Stimulated activated CD8-positive, alpha-beta memory T cell treated with anti-CD3 and anti-CD28 coated beads, Interleukin-12 subunit alpha, Interleukin-12 subunit beta, amount 100 ng/mL, for 24 hours (primary cell): ENCODE measurements at regions not wholly inside any gene's neighbourhood (a gene's known extent, or its start where the extent isn't known, plus 50 kb on each side); places are given as distances from the start of the nearest gene placed in this dataset.

Source experiments
- DNase-seq: peaks from one replicate; pipeline ENCODE4 v3.0.0-alpha.2; 2020; ENCODE audit errors: extremely low read depth

DNA sequence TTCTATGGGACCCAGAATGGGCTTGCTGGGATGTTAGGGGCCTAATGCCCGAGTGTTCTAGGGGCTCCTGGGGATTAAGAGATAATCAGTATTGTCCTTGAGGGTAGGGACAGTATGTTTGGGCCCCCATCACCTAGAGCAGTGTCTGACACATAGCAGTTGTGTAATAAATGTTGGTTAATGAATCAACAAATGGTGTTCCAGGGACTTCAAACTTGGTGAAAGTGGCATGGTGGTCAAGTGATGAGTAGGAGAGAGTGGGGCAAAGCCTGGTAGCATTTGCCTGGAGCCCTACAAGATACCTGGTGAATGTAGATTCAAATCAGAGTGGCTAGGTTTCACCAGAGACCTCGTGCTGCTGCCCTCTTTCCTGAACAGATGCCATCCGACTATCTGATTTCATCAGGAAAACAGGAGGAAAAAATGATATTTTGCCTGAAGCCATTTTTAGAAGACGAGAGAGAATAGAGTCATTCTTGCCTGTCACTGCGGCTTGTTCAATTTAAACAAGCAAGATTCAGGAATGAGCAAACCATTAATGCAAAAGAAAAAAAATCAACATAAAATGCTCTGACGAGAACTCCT is 117.3 kb downstream of the RPL22L1 start:
- no peak for DNase-seq

DNA sequence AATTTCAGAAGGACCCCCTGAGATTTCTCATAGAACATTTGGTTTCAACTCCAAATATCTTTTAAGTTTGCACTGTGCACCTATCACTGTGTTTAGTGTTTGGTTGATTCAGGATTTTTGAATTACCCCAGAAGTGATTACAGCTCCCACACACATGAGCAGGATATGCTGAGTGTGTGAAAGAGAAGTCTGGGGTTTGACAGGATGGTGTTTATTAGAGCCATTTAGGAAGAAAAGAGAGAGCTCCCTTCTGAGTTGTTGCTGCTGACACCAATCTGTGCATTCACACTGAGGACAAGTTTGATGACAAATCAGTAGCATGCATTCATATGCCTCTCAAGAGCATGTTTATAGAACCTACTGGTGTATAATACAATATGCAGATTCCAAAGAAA is 118.1 kb downstream of the RPL22L1 start:
- no peak for DNase-seq

DNA sequence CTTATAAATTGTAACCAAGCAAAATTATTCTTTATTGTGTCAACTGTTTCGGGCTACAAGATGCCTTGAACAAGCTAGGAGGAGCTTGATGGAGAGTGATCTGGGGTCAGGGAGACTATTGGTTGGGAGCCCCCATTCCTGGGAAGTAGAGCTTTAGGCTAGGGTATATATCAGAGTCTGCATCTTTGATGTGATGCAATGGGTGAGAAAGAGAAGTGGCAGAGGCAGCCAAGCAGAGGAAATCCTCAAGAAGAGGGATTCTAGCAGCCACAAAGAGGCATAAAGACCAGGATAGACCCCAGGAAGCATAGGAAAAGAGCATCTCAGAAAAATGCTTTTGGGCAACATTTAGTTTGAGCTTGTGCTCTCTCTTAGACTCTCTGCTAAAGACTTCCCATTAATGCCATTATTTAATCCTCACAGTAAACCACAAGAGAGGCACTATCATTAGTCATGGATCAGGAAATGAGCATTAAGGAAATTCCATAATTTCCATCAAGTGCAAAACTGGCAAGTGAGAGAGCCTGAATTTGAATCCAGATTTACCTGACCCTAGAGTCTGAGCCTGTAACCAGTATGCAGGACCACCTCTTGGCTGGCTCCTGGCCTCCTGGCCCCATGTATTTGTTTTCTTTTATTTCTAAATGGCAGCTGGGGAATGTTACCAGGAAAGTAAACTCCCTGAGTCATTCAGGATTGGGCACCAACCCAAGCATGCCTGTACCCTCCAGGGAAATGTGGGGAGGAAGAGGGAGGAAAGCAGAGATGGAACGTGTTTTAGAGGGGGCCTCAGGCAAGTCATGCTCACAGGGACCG is 118.7 kb downstream of the RPL22L1 start:
- no peak for DNase-seq

- no peak for DNase-seq
These were observed 119.5 kb downstream of the RPL22L1 start for GRCh38 chr3:170750478-170750830.

- DNase-seq: no peak
These were observed 120.1 kb downstream of the RPL22L1 start for GRCh38 chr3:170749765-170750477.

GRCh38 chr3:170749185-170749584 is 120.8 kb downstream of the RPL22L1 start:
- no peak for DNase-seq

DNA sequence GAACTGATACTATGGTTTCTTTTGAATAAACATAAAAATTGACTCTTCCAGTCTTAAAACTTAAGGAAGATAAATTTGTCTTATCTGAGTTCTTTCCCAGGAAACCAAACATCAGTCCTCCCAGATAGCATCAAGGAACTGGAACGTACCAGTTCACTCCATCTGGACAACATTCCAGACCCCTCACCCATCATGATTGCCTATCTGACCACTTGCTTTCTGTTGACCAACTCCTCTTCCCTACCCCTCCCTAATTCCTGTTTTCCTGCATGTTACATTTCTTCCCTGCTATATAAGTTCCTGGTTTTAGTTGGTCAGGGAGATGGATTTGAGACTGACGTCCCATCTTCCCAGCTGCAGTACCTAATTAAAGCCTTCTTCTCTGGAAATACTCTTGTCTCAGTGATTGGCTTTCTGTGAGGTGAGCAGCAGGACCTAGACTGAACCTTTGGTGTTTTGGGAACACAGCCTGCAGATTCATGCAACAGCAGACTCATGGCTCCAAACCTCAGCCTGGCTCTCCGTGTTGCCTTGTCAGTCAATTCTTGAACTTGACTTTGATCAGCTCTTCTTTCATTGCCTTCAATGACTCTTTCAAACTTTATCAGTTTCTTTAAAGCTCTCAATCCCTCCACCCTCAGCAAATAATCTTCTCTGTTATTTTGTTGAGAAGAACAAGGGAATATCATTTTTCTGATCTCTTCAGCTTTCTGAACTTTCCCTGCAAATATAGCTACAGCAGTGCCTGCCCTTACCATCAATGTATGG is 123.6 kb downstream of the RPL22L1 start:
- no peak for DNase-seq

DNA sequence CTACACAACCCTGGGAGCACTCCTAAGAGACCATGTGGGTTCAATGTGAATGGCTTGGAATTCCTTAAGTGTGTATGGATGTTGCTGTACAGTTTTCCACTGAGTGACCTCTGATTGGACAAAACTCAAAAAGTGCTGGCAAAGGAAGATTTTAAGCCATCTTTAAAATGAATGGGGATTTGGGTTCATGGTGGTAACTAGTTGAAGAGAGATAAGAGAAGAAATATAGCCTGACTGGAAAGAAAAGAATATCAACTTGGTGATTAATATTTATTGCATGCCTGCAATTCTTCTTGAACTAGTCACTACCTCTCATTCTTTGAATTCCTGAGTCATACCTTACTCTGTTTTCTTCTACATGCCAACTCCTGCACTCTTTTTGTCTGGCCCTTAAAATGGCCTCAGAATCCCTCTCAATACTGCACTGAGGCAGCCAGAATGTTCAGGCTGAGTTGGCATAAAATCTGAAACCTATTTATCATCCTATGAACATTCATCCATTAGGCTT is 124.7 kb downstream of the RPL22L1 start:
- no peak for DNase-seq

DNA sequence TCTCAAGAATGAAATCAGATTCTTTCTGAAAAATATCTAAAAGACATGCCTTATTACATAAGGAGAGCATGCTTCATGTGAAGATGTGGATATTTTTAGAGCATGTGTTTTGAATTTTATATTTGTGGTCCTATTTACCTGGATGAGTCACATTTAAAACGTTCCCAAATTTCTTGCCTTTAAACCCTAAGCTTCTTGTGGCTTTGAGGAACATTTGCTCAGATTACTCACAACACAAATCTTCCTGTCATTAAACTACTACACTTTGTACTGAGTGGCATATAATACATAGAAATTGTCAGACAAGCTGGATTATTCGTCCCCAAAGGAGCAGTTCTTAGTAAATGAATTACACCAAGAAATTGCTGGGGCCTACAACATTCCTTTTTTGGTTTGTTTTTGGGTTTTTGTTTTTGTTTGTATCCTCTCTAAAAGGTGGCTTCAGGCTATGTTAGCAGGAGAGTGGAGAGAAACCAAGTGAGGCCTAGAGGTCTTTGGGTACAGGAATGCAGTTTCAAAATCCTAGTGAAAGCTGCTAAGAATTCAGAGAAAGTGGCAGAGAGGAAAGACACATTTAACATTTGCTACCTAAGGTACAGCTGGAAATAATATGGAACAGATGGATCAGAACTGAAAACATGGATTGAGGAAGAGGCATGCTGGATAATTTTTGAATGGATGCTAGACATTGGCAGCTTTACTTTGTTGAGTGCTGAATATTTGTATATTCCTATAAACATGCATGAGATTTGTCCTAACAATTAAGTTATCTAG is 128.1 kb downstream of the RPL22L1 start:
- no peak for DNase-seq

GRCh38 chr3:170740726-170741591 is 129.0 kb downstream of the RPL22L1 start:
- DNase-seq: no peak

- no peak for DNase-seq
These were observed 129.7 kb downstream of the RPL22L1 start for GRCh38 chr3:170740285-170740684.

DNA sequence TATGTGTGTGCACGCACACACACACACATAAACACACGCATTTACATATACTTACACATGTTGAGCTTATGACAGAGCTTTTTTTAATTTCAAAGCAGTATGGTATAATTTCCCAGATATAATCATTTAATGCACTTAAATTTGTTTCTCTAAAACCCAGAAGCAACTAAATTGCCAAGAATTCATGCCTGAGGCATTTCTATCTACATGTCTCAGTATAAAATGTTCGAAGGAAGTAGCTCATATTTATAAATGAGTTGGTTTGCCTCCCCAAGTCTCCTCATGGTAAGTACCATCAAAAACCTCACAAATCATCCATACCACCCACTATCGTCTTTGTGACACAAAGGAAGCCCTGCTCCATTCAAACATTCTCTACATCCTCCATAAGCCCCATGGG is 130.6 kb downstream of the RPL22L1 start:
- no peak for DNase-seq

DNA sequence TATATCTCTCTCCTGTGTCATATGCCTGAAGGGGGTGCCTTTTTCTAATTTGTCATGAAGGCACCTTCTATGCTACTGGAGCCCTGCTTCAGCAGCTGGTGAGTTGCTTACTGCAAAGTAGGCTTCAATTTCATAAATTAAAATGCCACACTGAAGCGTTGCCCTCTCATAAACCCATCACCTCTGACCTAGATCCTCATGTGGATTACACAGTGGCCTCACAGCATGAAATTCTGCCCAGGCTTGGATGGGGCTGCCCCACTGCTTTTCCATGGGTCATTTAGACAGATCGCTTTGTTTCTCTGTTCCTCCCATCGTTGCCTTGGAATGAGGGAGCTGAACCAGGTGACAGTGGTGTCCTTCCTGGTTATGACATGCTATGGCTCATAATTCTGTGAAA is 131.2 kb downstream of the RPL22L1 start:
- DNase-seq: no peak

DNA sequence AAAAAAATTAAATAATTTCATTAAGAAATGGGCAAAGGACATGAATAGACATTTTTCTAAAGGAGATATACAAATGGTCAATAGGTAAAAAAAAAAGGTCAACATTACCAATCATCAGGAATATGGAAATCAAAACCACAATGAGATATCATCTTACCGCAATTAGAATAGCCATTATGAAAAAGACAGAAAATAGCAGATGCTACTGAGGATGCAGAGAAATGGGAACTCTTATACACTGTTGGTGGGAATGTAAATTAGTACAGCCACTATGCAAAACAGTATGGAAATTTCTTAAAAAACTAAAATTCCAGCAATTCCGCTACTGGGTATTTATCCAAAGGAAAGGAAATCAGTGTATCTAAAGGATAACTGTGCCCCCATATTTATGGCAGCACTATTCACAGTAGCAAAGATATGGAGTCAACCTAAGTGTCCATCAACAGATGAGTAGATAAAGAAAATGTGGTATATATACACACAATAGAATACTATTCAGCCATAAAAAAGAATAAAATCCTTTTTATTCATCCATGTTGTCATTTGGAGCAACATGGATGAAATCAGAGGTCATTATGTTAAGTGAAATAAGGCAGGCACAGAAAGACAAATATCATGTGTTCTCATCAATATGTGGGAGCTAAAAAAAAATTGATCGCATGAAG is 132.4 kb downstream of the RPL22L1 start:
- no peak for DNase-seq

GRCh38 chr3:170735821-170736220 is 134.2 kb downstream of the RPL22L1 start:
- DNase-seq: no peak

DNA sequence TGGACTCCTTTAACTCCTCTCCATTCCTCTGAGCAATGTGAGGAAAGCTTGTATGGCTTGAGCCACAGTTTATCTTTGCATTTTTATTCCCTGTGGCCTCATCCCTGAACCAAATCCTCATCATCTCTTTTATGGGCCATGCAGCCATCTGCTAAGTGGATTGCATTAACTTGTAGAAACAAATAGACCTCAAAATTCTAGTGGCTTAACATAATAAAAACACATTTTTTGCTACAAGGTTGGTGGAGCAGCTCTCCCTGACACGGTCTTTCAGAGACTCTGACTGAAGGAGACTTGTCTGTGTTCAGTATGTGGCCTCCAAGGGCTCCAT is 135.3 kb downstream of the RPL22L1 start:
- no peak for DNase-seq

DNA sequence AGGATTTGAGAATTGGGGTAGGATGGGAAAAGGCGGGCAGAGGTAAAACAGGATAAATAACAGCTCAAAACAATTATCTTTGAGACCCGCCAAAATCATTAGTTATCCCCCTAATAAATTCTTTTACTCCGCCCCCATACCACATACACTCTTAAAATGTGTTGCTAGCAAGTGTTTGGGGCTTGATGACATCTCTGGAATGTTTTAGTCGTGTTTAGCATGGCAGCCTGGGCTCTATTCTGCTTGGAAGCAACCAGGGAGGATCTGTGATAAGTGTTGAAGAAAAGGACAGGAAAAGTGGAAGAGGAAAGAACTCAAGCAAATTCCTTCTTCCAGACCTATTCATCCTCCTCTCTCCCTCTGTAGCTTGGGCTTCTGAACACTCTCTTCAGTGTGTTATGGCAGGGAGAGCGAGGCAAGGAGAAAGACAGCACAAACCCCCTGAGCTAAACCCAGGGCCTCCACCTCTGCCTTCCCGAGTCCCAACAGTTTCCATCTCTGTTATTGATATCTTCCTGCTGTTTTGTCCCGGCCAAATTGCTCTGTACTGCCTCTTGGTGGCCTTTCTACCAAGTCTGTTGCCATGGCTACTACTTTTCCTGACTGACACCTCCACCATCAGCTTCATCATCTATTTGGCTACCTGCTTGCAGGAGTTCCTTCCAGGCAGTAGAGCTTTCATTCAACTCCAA is 135.8 kb downstream of the RPL22L1 start:
- no peak for DNase-seq

DNA sequence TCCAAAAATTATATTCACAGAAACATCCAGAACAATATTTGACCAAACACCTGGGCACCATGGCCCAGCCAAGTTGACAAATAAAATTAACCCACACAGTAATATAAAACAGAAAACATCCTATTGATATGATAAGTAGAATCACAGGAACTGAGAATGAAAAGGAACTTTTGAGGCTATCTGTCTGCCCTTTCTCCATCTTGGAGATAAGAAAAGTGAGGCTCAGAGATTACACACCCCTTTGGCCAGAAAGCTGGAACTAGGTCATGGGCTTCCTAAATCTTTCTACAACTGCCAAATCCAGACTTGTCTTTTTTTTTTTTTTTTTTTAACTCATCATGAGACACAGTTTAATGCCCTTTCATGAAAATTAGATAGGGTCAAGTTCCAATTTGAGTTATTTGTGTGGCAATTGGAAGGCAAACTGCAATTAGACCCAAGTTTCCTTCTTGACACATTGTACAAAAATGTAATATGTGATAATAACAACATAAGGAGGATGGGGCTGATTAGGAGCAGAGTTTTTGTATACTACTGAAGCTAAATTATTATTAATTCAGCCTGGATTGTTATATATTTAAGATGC is 137.2 kb downstream of the RPL22L1 start:
- no peak for DNase-seq

DNA sequence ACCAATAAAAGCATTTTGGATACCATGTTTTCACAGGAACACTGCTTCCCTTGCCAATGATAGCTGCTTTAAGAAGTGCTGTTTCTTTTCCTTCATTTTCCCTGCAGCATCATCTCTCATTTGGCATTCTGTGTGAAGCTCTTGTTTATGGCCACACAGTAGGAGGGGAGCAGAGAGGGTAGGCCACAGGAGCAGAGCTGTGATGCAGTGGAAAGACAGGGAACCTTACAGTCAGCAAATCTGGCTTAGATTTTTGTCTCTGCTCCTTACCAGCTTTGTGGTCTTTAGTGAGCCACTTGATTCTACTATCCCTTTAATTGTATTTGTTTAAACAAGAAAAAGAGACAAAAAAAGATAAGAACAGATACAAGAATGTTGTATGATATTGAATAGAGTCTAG is 138.7 kb downstream of the RPL22L1 start:
- no peak for DNase-seq
